ENCODE measurements at regions not wholly inside any gene's neighbourhood (a gene's known extent, or its start where the extent isn't known, plus 50 kb on each side); places are given as distances from the start of the nearest gene placed in this dataset.

DNA sequence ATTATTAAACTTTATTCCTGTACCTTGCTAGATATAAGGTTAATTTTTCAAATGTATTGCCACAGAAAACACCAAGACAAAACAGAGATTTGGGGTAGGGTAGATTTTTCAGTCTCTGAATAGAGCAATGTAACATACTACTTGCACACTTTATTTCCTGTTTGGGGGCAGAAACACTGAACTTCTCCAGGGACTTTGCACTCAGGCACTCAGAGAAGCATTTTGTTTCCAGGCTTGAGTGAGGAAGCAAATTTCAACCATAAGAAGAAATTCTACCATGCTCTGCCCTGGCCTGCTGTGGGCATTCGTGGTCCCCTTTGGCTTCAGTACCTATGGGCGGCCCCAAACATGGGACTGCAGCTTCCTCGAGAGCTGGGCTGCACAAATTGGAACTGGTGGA, 399.1 kb downstream of the DAD1 start:
- TF ChIP-seq POLR2A (IDR thresholded peaks at IDR 0.05; ENCODE audit: low read length) (no peak), CEBPB (IDR thresholded peaks at IDR 0.05) (no peak), CTCF (IDR thresholded peaks at IDR 0.05) (no peak), REST (IDR thresholded peaks at IDR 0.05) (no peak), EP300 (IDR thresholded peaks at IDR 0.05) (no peak), BHLHE40 (IDR thresholded peaks at IDR 0.05; ENCODE audit: low read depth, low read length) (no peak), CHD2 (IDR thresholded peaks at IDR 0.05; ENCODE audit: low read length, partially characterized antibody) (no peak), RAD21 (conservative IDR thresholded peaks at IDR 0.05 in 1 of 2, IDR thresholded peaks at IDR 0.05 in 1 of 2) (no peak), CBX8 (IDR thresholded peaks at IDR 0.05) (no peak), NFE2L2 (conservative IDR thresholded peaks at IDR 0.05; ENCODE audit: low read length) (no peak), E2F6 (IDR thresholded peaks at IDR 0.05; ENCODE audit: borderline replicate concordance, low read depth) (no peak), RCOR1 (IDR thresholded peaks at IDR 0.05; ENCODE audit: low read depth, low read length) (no peak), HEYL (CRISPR knock-in tag; IDR thresholded peaks at IDR 0.05) (no peak)
- TF ChIP-seq, protein P1, sequence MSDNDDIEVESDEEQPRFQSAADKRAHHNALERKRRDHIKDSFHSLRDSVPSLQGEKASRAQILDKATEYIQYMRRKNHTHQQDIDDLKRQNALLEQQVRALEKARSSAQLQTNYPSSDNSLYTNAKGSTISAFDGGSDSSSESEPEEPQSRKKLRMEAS (IDR thresholded peaks at IDR 0.05) = no peak
